DND-41 (cell line): ENCODE measurements at regions not wholly inside any gene's neighbourhood (a gene's known extent, or its start where the extent isn't known, plus 50 kb on each side); places are given as distances from the start of the nearest gene placed in this dataset.
"Not testable (repeated sequence)": the region's sequence is repeated elsewhere in the genome, so short reads cannot be mapped to it uniquely, and the experiment has no call there.

Source experiments
- ATAC-seq: fragments of 200-7000 bp; cut with Tn5 transposase; 3 replicates; pipeline ENCODE4 v1.9.1; 2021; ENCODE audit warnings: low read depth; ENCODE audit not compliant: insufficient read depth
- DNase-seq: peaks from one replicate; pipeline ENCODE4 v3.0.0-alpha.2; 2020
- H2AFZ ChIP-seq: 2 replicates; pipeline ENCODE4 v1.6.0; 2012; ENCODE audit warnings: low read depth, low read length
- H3K27ac ChIP-seq: 2 replicates; pipeline ENCODE4 v1.5.1; 2012; ENCODE audit warnings: low read length, inconsistent platforms
- H3K27me3 ChIP-seq: fragments of 200-600 bp; sonication (generic); 2 replicates; pipeline ENCODE4 v1.6.0; 2012; ENCODE audit warnings: low read length, mild to moderate bottlenecking, inconsistent platforms; ENCODE audit not compliant: insufficient read depth, poor library complexity
- H3K36me3 ChIP-seq: 2 replicates; pipeline ENCODE4 v1.5.1; 2012; ENCODE audit warnings: low read length, inconsistent platforms; ENCODE audit not compliant: insufficient read depth
- H3K4me1 ChIP-seq: 2 replicates; pipeline ENCODE4 v1.5.1; 2012; ENCODE audit warnings: mild to moderate bottlenecking, low read length; ENCODE audit not compliant: insufficient read depth
- H3K4me2 ChIP-seq: 2 replicates; pipeline ENCODE4 v1.6.0; 2012; ENCODE audit warnings: mild to moderate bottlenecking, moderate library complexity, low read length, inconsistent platforms; ENCODE audit not compliant: insufficient read depth
- H3K4me3 ChIP-seq, 2 experiments: fragments of 200-600 bp in 1 of 2; shearing (Covaris generic) in 1 of 2; 2 replicates each; pipeline ENCODE4 v1.5.1; 2012 to 2016; ENCODE audit warnings: inconsistent platforms in 2 of 2, low read length in 2 of 2, mild to moderate bottlenecking in 2 of 2, low read depth in 1 of 2, moderate library complexity in 1 of 2
- H3K79me2 ChIP-seq: 2 replicates; pipeline ENCODE4 v1.6.0; 2012; ENCODE audit warnings: low read length, inconsistent platforms; ENCODE audit not compliant: insufficient read depth
- H3K9ac ChIP-seq: 2 replicates; pipeline ENCODE4 v1.6.0; 2012; ENCODE audit warnings: low read depth, mild to moderate bottlenecking, inconsistent platforms, low read length, moderate library complexity
- H3K9me3 ChIP-seq: 2 replicates; pipeline ENCODE4 v1.5.1; 2012; ENCODE audit warnings: low read length, moderate library complexity, mild to moderate bottlenecking, inconsistent platforms; ENCODE audit not compliant: insufficient read depth, severe bottlenecking
- H4K20me1 ChIP-seq: 2 replicates; pipeline ENCODE4 v1.6.0; 2012; ENCODE audit warnings: low read length; ENCODE audit not compliant: insufficient read depth
- EZH2 ChIP-seq: IDR thresholded peaks from 3 replicates; pipeline ENCODE4 v1.6.1; 2012; ENCODE audit warnings: borderline replicate concordance, low read depth, mild to moderate bottlenecking, moderate library complexity, low read length, inconsistent platforms; ENCODE audit not compliant: severe bottlenecking
- TF ChIP-seq, protein P1 (sequence below): IDR thresholded peaks from 2 replicates; pipeline ENCODE4 v1.5.1; 2012; ENCODE audit warnings: borderline replicate concordance, low read length, moderate library complexity, mild to moderate bottlenecking; ENCODE audit not compliant: poor library complexity, severe bottlenecking; ENCODE audit errors: extremely low read depth

DNA sequence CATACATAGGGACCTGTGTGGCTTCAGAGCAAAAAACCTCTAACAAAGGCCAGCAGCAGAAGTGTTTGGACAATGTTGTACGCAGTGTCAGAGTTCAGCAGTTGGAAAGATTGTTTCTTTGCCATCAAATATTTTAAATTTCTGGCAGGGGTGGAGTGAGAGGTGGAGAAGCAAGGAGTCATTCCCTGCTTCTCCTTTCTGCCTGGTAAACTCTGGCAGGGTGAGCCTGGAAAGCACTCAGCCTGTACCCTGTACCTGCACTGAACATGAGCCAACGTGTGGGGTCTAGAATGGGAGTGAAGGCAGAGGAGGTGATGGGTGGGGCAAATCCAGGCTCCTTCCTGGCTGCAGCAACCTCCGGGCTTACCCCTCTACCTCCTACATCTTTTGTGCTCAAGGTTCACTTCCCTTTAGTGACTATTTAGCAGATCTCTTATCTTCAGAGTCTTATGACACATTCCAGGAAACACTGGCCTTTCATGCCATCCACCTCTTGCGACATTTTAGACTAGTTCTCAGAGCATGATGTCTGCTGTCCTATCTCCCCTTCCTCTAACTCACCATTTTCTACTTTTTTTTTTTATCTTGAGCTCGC, 445.0 kb upstream of the PIK3R1 start:
- H3K4me2 ChIP-seq = no peak overlapping the region
- no peaks in the 10 kb centered on the region for H4K20me1 ChIP-seq
- 0 out of 3 replicates have a peak, but pooled peaks have one; percentile 40 for ATAC-seq
- H3K9me3 ChIP-seq = no peaks in the 10 kb centered on the region
- H3K27me3 ChIP-seq = no peaks in the 10 kb centered on the region
- no peak overlapping the region for H3K27ac ChIP-seq
- H3K79me2 ChIP-seq = no peaks in the 10 kb centered on the region
- H2AFZ ChIP-seq = no peak overlapping the region
- 0 out of 2 replicates have a peak, but pooled peaks cover 5% of the 10 kb centered on the region for H3K4me1 ChIP-seq
- no peak overlapping the region for H3K9ac ChIP-seq
- no peaks in the 10 kb centered on the region for H3K36me3 ChIP-seq
- no peak for TF ChIP-seq EZH2
- TF ChIP-seq, protein P1, sequence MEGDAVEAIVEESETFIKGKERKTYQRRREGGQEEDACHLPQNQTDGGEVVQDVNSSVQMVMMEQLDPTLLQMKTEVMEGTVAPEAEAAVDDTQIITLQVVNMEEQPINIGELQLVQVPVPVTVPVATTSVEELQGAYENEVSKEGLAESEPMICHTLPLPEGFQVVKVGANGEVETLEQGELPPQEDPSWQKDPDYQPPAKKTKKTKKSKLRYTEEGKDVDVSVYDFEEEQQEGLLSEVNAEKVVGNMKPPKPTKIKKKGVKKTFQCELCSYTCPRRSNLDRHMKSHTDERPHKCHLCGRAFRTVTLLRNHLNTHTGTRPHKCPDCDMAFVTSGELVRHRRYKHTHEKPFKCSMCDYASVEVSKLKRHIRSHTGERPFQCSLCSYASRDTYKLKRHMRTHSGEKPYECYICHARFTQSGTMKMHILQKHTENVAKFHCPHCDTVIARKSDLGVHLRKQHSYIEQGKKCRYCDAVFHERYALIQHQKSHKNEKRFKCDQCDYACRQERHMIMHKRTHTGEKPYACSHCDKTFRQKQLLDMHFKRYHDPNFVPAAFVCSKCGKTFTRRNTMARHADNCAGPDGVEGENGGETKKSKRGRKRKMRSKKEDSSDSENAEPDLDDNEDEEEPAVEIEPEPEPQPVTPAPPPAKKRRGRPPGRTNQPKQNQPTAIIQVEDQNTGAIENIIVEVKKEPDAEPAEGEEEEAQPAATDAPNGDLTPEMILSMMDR = no peak
- DNase-seq = no peak
- H3K4me3 ChIP-seq = no peak overlapping the region

DNA sequence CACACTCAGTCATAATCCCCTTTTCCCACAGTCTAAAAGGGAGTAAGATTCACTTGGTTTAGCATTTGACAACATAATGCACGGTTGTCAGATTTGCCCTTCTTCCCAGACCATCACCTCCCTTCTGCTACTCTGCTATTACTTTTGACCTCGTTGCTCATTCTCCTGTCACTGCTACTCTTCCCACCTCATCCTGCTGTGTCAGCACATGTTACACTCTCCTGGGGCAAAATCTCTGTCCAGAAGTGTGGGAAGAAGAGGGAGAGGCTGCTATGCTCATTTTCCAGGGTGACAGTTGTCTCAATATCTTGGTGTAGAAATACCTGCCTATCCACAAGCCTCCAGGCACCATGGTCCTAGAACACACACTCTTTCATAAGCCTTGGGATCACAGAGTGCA, 449.9 kb upstream of the PIK3R1 start:
- Histone ChIP-seq H3K4me2 (no peak overlapping the region), H3K27me3 (no peaks in the 10 kb centered on the region), H3K4me1 (0 out of 2 replicates have a peak, but pooled peaks cover 3% of the 10 kb centered on the region), H3K4me3 (no peak overlapping the region), H3K9me3 (no peaks in the 10 kb centered on the region), H4K20me1 (no peaks in the 10 kb centered on the region), H3K79me2 (no peaks in the 10 kb centered on the region), H3K27ac (no peak overlapping the region), H2AFZ (no peak overlapping the region), H3K36me3 (no peaks in the 10 kb centered on the region), H3K9ac (no peak overlapping the region)
- ATAC-seq (no peak), DNase-seq (no peak)
- no peak for TF ChIP-seq EZH2
- TF ChIP-seq, protein P1 = no peak

DNA sequence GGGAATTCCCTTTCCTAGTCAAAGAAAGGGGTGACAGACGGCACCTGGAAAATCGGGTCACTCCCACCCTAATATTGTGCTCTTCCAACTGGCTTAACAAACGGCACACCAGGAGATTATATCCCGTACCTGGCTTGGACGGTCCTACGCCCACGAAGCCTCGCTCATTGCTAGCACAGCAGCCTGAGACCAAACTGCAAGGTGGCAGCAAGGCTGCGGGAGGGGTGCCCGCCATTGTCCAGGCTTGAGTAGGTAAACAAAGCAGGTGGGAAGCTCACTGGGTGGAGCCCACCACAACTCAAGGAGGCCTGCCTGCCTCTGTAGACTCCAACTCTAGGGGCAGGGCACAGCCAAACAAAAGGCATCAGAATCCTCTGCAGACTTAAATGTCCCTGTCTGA, 457.8 kb upstream of the PIK3R1 start:
- not testable (repeated sequence) for ATAC-seq, H3K4me1 ChIP-seq, H3K4me2 ChIP-seq, H3K4me3 ChIP-seq, H3K79me2 ChIP-seq, H3K27me3 ChIP-seq, H3K9me3 ChIP-seq, H3K27ac ChIP-seq, H3K36me3 ChIP-seq, DNase-seq, H2AFZ ChIP-seq, H4K20me1 ChIP-seq, H3K9ac ChIP-seq

DNA sequence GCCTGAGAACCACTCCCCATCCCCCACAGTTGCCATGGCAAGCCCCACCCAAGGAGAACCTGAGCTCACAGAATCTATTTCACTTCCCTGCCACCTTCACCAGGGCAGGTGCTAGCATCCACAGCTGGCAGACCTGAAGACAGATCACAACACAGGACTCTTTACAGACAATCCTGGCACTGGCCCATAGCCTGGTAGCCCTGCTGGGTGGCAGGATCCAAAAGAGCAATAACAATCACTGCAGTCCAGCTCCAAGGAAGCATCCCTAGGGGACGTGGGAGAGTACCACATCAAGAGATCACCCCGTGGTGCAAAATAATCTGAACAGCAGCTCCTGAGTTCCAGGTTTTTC, 463.2 kb upstream of the PIK3R1 start:
- no peak overlapping the region for H3K4me2 ChIP-seq
- H4K20me1 ChIP-seq = no peaks in the 10 kb centered on the region
- ATAC-seq (no peak), DNase-seq (no peak)
- H3K4me3 ChIP-seq = no peak overlapping the region
- no peak overlapping the region for H3K27ac ChIP-seq
- H3K9ac ChIP-seq = no peak overlapping the region
- no peaks in the 10 kb centered on the region for H3K27me3 ChIP-seq
- H3K4me1 ChIP-seq = no peaks in the 10 kb centered on the region
- peaks cover under 1% of the 10 kb centered on the region for H3K9me3 ChIP-seq
- no peak overlapping the region for H2AFZ ChIP-seq
- H3K79me2 ChIP-seq = no peaks in the 10 kb centered on the region
- no peaks in the 10 kb centered on the region for H3K36me3 ChIP-seq
- TF ChIP-seq, protein P1 = no peak
- TF ChIP-seq EZH2 = no peak
